MM.1S (cell line): ENCODE measurements at regions not wholly inside any gene's neighbourhood (a gene's known extent, or its start where the extent isn't known, plus 50 kb on each side); places are given as distances from the start of the nearest gene placed in this dataset.

Experiments used
- EZH2 ChIP-seq: fragments of 300-600 bp; sonication (generic); optimal IDR thresholded peaks from 2 replicates; pipeline ENCODE3; 2017; ENCODE audit warnings: low read depth, mild to moderate bottlenecking, antibody characterized with exemption, low read length, mixed read lengths
- EZH2phosphoT487 ChIP-seq: fragments of 300-600 bp; sonication (generic); IDR thresholded peaks from 2 replicates; pipeline ENCODE4 v1.6.1; 2018; ENCODE audit warnings: antibody characterized with exemption, low read length
- TF ChIP-seq, protein P1 (sequence below): fragments of 300-600 bp; sonication (generic); IDR thresholded peaks from 2 replicates; pipeline ENCODE4 v1.5.1; 2016; ENCODE audit warnings: antibody characterized with exemption, low read length, mixed read lengths

DNA sequence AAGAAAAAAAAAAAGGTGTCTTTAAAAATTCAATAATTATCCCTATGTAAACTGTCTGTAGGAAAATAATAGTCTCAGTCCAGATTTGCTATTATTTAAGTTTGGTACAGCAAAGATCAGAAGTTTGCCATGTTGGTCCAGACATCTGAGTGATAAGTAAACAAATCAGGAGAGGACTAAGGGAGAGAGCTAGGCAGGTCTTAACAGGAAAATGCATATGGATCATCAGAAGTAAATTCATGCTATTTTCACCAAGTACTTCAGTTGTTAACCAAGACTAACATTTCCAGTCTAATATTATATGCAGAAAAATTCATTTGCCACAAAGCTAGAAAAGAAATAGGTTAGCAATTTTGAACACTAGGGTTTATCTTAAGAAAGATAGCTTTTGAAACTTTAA is 95.0 kb upstream of the STK17B start:
- TF ChIP-seq EZH2 (no peak), EZH2phosphoT487 (no peak)
- TF ChIP-seq, protein P1, sequence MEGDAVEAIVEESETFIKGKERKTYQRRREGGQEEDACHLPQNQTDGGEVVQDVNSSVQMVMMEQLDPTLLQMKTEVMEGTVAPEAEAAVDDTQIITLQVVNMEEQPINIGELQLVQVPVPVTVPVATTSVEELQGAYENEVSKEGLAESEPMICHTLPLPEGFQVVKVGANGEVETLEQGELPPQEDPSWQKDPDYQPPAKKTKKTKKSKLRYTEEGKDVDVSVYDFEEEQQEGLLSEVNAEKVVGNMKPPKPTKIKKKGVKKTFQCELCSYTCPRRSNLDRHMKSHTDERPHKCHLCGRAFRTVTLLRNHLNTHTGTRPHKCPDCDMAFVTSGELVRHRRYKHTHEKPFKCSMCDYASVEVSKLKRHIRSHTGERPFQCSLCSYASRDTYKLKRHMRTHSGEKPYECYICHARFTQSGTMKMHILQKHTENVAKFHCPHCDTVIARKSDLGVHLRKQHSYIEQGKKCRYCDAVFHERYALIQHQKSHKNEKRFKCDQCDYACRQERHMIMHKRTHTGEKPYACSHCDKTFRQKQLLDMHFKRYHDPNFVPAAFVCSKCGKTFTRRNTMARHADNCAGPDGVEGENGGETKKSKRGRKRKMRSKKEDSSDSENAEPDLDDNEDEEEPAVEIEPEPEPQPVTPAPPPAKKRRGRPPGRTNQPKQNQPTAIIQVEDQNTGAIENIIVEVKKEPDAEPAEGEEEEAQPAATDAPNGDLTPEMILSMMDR, result no peak
